ENCODE measurements at regions not wholly inside any gene's neighbourhood (a gene's known extent, or its start where the extent isn't known, plus 50 kb on each side); places are given as distances from the start of the nearest gene placed in this dataset.

DNA sequence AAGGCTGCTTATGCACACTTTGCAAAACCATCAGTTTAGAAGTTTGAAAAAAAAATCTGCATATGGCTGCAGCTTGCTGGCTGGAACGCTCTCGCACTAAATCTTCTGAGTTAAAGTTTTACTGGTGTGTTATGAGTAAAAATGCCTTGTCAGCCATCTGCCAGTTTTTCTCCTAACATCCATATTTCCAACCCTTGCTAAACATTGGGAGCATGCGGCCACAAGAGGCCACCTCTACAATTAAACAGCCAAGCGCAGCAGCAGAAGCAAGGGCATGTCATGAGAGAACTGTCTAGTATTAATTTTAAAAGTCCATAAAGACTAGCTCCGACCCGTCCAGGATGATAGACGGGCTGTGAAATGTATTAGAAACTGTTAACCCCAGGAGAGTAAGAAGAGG is 248.3 kb downstream of the TSHZ3 start:
- CTCF ChIA-PET, result no interaction called here
- TF ChIP-seq ZNF384 (IDR thresholded peaks at IDR 0.05) (no peak), FOXA1 (IDR thresholded peaks at IDR 0.05) (no peak), SUZ12 (IDR thresholded peaks at IDR 0.05) (no peak)
- POLR2A ChIA-PET, result no interaction called here
- no peak for DNase-seq (ENCODE audit: extremely low spot score)

DNA sequence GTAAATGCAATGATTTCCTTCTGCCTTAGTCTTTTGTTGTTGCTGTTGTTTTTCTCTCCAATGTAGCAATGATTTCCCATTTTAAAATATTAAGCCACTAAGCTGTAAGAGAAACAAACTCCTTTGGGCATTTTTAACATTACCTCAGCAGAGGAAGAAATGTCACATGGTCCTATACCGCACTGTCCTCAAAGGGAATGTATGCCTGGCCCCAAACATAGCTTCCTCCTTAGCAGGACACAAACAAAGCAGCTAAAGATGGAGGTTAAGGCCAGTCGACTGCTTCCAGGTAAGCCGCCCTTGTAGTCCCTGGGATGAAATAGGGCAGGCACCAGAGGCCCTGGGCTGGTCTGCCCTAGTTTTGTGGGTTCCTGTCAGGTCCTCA is 249.0 kb downstream of the TSHZ3 start:
- ChIA-PET POLR2A (no interaction called here), CTCF (no interaction called here)
- TF ChIP-seq TARDBP (IDR thresholded peaks at IDR 0.05), result no peak
- no peak for TF ChIP-seq FOXK2 (IDR thresholded peaks at IDR 0.05)
- no peak for TF ChIP-seq CTBP1 (IDR thresholded peaks at IDR 0.05; ENCODE audit: borderline replicate concordance)
- TF ChIP-seq HDGF (IDR thresholded peaks at IDR 0.05; ENCODE audit: borderline replicate concordance), result no peak
- TF ChIP-seq LEF1 (IDR thresholded peaks at IDR 0.05; ENCODE audit: borderline replicate concordance), result no peak
- TF ChIP-seq L3MBTL2 (conservative IDR thresholded peaks at IDR 0.05), result no peak
- no peak for TF ChIP-seq ZNF384 (IDR thresholded peaks at IDR 0.05)
- TF ChIP-seq, protein P1, sequence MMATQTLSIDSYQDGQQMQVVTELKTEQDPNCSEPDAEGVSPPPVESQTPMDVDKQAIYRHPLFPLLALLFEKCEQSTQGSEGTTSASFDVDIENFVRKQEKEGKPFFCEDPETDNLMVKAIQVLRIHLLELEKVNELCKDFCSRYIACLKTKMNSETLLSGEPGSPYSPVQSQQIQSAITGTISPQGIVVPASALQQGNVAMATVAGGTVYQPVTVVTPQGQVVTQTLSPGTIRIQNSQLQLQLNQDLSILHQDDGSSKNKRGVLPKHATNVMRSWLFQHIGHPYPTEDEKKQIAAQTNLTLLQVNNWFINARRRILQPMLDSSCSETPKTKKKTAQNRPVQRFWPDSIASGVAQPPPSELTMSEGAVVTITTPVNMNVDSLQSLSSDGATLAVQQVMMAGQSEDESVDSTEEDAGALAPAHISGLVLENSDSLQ (IDR thresholded peaks at IDR 0.05), result no peak
- no peak for TF ChIP-seq SUZ12 (IDR thresholded peaks at IDR 0.05)
- TF ChIP-seq FOXM1 (IDR thresholded peaks at IDR 0.05; ENCODE audit: borderline replicate concordance), result no peak
- no peak for TF ChIP-seq SP1 (IDR thresholded peaks at IDR 0.05)
- TF ChIP-seq ELF4 (IDR thresholded peaks at IDR 0.05), result no peak
- TF ChIP-seq ARNT (IDR thresholded peaks at IDR 0.05), result no peak
- no peak for TF ChIP-seq FOXA1 (IDR thresholded peaks at IDR 0.05)
- TF ChIP-seq BHLHE40 (IDR thresholded peaks at IDR 0.05; ENCODE audit: borderline replicate concordance), result no peak
- no peak for TF ChIP-seq NFRKB (IDR thresholded peaks at IDR 0.05)
- DNase-seq (ENCODE audit: extremely low spot score), result no peak

DNA sequence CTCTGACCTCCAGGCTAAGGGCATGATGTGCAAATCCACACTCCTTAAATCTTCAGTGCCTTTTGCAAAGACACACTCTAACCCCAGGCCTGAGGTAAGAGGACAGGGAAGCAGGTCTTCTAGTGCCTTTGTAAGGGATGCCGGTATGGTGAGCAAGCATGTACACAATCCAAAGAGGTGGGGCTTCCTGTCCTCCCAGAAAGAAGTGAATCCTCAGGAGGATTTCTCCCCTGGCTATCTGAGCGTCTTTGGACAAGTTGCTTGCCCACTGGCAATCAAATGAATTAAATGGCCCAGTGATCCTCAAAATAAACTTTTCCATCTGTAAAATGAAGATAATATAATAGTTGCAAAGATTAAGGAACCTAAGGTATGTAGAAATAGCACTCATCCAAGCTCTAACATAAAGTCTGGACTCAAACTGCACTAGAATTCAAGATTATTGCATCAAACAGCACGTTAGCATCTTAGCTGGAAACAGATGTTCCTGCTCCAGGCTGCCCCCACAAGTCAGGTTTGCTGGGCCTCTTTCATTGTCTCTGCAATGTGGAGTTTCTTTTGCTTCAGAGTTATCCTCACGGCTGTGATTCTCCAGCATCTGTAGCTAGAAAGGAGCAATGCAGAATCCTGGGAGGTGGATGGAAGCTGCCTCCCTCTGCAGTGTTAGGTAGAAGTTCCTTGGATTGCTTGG is 249.6 kb downstream of the TSHZ3 start:
- TF ChIP-seq L3MBTL2 (conservative IDR thresholded peaks at IDR 0.05) (no peak), SUZ12 (IDR thresholded peaks at IDR 0.05) (no peak), ELF4 (IDR thresholded peaks at IDR 0.05) (no peak), ZNF384 (IDR thresholded peaks at IDR 0.05) (no peak), CTBP1 (IDR thresholded peaks at IDR 0.05; ENCODE audit: borderline replicate concordance) (no peak), LEF1 (IDR thresholded peaks at IDR 0.05; ENCODE audit: borderline replicate concordance) (no peak), SP1 (IDR thresholded peaks at IDR 0.05) (no peak), TARDBP (IDR thresholded peaks at IDR 0.05) (no peak), FOXM1 (IDR thresholded peaks at IDR 0.05; ENCODE audit: borderline replicate concordance) (no peak), ARNT (IDR thresholded peaks at IDR 0.05) (no peak), NFRKB (IDR thresholded peaks at IDR 0.05) (no peak), FOXK2 (IDR thresholded peaks at IDR 0.05) (no peak), BHLHE40 (IDR thresholded peaks at IDR 0.05; ENCODE audit: borderline replicate concordance) (no peak), FOXA1 (IDR thresholded peaks at IDR 0.05) (no peak), HDGF (IDR thresholded peaks at IDR 0.05; ENCODE audit: borderline replicate concordance) (no peak)
- TF ChIP-seq, protein P1 (IDR thresholded peaks at IDR 0.05), result no peak
- POLR2A ChIA-PET, result no interaction called here
- CTCF ChIA-PET, result no interaction called here
- no peak for DNase-seq (ENCODE audit: extremely low spot score)

DNA sequence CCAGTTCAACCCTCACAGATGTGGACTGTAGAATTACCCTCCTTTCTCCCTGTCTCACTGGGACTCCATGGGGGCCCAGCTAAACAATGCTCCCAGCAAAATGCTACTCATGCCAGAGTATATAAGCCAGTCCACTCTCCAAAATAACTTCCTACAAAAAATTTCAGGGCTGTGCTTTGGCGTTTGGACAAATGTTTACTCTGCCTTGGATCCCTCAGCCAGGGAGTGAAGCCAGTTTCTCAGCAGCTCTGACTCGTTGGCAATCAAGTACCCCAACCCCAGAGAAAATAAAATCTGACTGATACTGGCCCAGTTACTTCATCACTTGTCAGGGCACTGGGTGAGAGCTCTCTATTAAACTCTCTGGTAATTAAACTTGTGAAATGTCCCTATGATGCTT is 250.4 kb downstream of the TSHZ3 start:
- CTCF ChIA-PET, result no interaction called here
- DNase-seq (ENCODE audit: extremely low spot score), result no peak
- POLR2A ChIA-PET, result no interaction called here

DNA sequence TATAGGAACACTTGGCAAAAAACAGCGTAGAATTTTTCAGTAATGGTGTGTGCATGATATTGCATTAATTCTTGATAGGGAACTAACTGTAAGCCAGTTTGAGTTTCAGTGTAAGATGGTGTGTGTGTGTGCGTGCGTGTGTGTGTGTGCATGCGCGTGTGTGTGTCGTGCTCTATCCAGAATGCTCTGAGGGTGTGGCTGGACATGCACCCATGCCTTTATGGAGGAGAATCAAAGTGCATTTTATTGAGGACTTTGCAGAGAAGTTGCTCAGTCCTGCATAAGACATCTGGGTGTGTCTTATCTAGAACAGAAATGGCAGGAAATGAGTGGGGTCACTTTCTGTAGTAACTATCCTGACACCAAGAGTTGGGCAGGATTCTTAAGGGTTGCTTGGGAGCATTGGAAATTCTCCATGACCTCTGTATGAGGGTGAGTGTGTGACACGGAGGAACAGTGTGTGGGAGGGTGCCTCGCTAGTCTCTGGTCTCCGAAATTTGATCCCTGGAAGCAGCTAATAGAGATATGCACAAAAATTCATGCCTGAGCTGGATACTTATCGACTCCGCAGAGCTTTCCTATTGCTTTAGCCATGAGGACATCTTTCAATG is 252.2 kb downstream of the TSHZ3 start:
- POLR2A ChIA-PET, result no interaction called here
- no peak for DNase-seq (ENCODE audit: extremely low spot score)
- TF ChIP-seq ZNF384 (IDR thresholded peaks at IDR 0.05) (no peak), ARNT (IDR thresholded peaks at IDR 0.05) (no peak), TARDBP (IDR thresholded peaks at IDR 0.05) (no peak), CTBP1 (IDR thresholded peaks at IDR 0.05; ENCODE audit: borderline replicate concordance) (no peak), LEF1 (IDR thresholded peaks at IDR 0.05; ENCODE audit: borderline replicate concordance) (no peak), ELF4 (IDR thresholded peaks at IDR 0.05) (no peak), FOXK2 (IDR thresholded peaks at IDR 0.05) (no peak)
- CTCF ChIA-PET, result interaction anchor here (0.7 kb wide), 1 partner anchor 43 kb away, joined by 3 read pairs; no protein-coding TSS in a partner anchor

More for the DNA sequence above, 250.4 kb downstream of the TSHZ3 start:
- TF ChIP-seq FOXK2 (IDR thresholded peaks at IDR 0.05) (no peak), CTBP1 (IDR thresholded peaks at IDR 0.05; ENCODE audit: borderline replicate concordance) (no peak), SP1 (IDR thresholded peaks at IDR 0.05) (no peak), NFRKB (IDR thresholded peaks at IDR 0.05) (no peak), FOXA1 (IDR thresholded peaks at IDR 0.05) (no peak), LEF1 (IDR thresholded peaks at IDR 0.05; ENCODE audit: borderline replicate concordance) (no peak), HDGF (IDR thresholded peaks at IDR 0.05; ENCODE audit: borderline replicate concordance) (no peak), L3MBTL2 (conservative IDR thresholded peaks at IDR 0.05) (no peak), TARDBP (IDR thresholded peaks at IDR 0.05) (no peak)
- TF ChIP-seq, protein P1 (IDR thresholded peaks at IDR 0.05), result no peak

DNA sequence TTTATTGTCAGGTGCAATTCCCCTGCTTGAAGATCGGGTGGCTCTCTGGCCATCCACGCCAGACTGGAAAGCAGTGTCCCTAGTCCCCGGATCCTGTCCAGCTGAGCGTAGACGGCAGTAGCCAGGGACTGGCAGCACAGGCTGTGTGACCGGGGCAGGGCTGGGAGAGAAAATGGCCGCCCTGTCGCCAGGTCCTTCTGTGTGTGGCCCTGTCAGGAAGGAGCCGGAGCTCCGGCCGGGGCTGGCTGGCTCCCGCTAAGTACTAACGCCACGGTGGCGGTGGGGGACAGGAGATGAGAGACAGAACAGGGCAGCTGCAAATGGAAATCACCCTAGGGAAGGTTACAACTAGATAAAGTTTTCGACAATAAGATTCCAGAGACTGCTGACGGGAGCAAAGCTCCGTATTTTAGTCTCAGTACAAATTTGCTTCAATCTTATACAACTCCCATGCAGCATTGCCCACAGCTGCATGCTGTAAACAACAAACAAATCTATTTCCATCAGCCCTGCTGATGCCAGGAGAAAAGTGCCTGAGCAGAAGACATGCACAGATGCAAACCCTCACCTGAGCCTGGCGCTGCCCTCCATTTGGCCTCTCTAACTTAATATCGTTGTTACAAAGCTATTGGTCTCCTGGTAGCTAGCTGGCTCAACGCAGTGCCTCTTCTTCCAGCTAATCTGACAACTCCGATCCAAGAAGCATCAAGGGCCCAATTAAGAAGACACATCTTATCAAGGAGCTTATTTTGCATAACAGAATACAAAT is 253.0 kb downstream of the TSHZ3 start:
- CTCF ChIA-PET, result no interaction called here
- TF ChIP-seq SP1 (IDR thresholded peaks at IDR 0.05) (no peak), ARNT (IDR thresholded peaks at IDR 0.05) (no peak), L3MBTL2 (conservative IDR thresholded peaks at IDR 0.05) (no peak), NFRKB (IDR thresholded peaks at IDR 0.05) (no peak), TARDBP (IDR thresholded peaks at IDR 0.05) (no peak), ZNF384 (IDR thresholded peaks at IDR 0.05) (no peak), LEF1 (IDR thresholded peaks at IDR 0.05; ENCODE audit: borderline replicate concordance) (no peak), ELF4 (IDR thresholded peaks at IDR 0.05) (no peak)
- DNase-seq (ENCODE audit: extremely low spot score), result no peak
- POLR2A ChIA-PET, result no interaction called here

All from HEK293T (cell line).